ENCODE measurements at regions not wholly inside any gene's neighbourhood (a gene's known extent, or its start where the extent isn't known, plus 50 kb on each side); places are given as distances from the start of the nearest gene placed in this dataset.

GRCh38 chr18:60319129-60319528 is 53.4 kb downstream of the MC4R start:
- no peak for ATAC-seq
- H3K9ac ChIP-seq (ENCODE audit: insufficient read depth, low read depth, low read length): no peak overlapping the region
- TF ChIP-seq ZNF24 (IDR thresholded peaks at IDR 0.05): no peak
- TF ChIP-seq, protein P1, sequence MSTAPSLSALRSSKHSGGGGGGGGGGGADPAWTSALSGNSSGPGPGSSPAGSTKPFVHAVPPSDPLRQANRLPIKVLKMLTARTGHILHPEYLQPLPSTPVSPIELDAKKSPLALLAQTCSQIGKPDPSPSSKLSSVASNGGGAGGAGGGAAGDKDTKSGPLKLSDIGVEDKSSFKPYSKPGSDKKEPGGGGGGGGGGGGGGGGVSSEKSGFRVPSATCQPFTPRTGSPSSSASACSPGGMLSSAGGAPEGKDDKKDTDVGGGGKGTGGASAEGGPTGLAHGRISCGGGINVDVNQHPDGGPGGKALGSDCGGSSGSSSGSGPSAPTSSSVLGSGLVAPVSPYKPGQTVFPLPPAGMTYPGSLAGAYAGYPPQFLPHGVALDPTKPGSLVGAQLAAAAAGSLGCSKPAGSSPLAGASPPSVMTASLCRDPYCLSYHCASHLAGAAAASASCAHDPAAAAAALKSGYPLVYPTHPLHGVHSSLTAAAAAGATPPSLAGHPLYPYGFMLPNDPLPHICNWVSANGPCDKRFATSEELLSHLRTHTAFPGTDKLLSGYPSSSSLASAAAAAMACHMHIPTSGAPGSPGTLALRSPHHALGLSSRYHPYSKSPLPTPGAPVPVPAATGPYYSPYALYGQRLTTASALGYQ (CRISPR knock-in tag; IDR thresholded peaks at IDR 0.05): no peak
- no peak for TF ChIP-seq ZNF564 (CRISPR knock-in tag; IDR thresholded peaks at IDR 0.05)
- no peak for TF ChIP-seq ZNF318 (CRISPR knock-in tag; IDR thresholded peaks at IDR 0.05)
- no peak for TF ChIP-seq ZBTB38 (CRISPR knock-in tag; IDR thresholded peaks at IDR 0.05)
- no peak for TF ChIP-seq MTA3 (CRISPR knock-in tag; IDR thresholded peaks at IDR 0.05)
- TF ChIP-seq EEA1 (CRISPR knock-in tag; IDR thresholded peaks at IDR 0.05; ENCODE audit: borderline replicate concordance): no peak
- TF ChIP-seq, protein P2, sequence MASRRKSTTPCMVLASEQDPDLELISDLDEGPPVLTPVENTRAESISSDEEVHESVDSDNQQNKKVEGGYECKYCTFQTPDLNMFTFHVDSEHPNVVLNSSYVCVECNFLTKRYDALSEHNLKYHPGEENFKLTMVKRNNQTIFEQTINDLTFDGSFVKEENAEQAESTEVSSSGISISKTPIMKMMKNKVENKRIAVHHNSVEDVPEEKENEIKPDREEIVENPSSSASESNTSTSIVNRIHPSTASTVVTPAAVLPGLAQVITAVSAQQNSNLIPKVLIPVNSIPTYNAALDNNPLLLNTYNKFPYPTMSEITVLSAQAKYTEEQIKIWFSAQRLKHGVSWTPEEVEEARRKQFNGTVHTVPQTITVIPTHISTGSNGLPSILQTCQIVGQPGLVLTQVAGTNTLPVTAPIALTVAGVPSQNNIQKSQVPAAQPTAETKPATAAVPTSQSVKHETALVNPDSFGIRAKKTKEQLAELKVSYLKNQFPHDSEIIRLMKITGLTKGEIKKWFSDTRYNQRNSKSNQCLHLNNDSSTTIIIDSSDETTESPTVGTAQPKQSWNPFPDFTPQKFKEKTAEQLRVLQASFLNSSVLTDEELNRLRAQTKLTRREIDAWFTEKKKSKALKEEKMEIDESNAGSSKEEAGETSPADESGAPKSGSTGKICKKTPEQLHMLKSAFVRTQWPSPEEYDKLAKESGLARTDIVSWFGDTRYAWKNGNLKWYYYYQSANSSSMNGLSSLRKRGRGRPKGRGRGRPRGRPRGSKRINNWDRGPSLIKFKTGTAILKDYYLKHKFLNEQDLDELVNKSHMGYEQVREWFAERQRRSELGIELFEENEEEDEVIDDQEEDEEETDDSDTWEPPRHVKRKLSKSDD (CRISPR knock-in tag; IDR thresholded peaks at IDR 0.05; ENCODE audit: low read depth): no peak
- no peak for TF ChIP-seq ZNF230 (CRISPR knock-in tag; IDR thresholded peaks at IDR 0.05)

More at GRCh38 chr18:60319129-60319528, 53.4 kb downstream of the MC4R start:
- no peak overlapping the region for H2AFZ ChIP-seq (ENCODE audit: low read length)
- H3K27me3 ChIP-seq (ENCODE audit: control insufficient read depth in 1 of 2, insufficient read depth in 2 of 2, low read length in 2 of 2): no peaks in the 10 kb centered on the region
- no peak for DNase-seq (ENCODE audit: low spot score)
- no peak overlapping the region for H3K4me3 ChIP-seq (replicated peaks in 1 of 3; ENCODE audit: insufficient read depth in 1 of 3, low read depth in 2 of 3, low read length in 3 of 3)
- no peaks in the 10 kb centered on the region for H3K36me3 ChIP-seq (replicated peaks in 1 of 2; ENCODE audit: control insufficient read depth in 1 of 2, insufficient read depth in 2 of 2, low read length in 2 of 2)
- ChIA-PET CTCF (ENCODE audit: low intra/inter-chr PET ratio, low total read pairs) (no interaction called here), POLR2A (no interaction called here)
- in situ Hi-C loops (cut with HindIII; ENCODE audit: extremely low pct_ligation_motif_present, low pct_unique_long_range_greater_than_20kb): no loop called here
- peaks cover 59% of the 10 kb centered on the region for H3K9me3 ChIP-seq (ENCODE audit: low read length)
- no peaks in the 10 kb centered on the region for H3K79me2 ChIP-seq (ENCODE audit: insufficient read depth, low read length)
- H4K20me1 ChIP-seq (ENCODE audit: insufficient read depth, low read length): no peaks in the 10 kb centered on the region
- H3K27ac ChIP-seq (ENCODE audit: extremely low read length, insufficient read depth, low read length): no peak overlapping the region
- H3K4me1 ChIP-seq (ENCODE audit: insufficient read depth, low read length): no peaks in the 10 kb centered on the region
- no peak overlapping the region for H3K4me2 ChIP-seq (ENCODE audit: low read depth, low read length)
- intact Hi-C loops (cut with micrococcal nuclease; ENCODE audit: unreplicated experiment): no loop called here
- no TSS peak for BruUV-seq (replicated peaks)
- no peak for FAIRE-seq
